Testis (tissue), 2 donors: ENCODE measurements at regions not wholly inside any gene's neighbourhood (a gene's known extent, or its start where the extent isn't known, plus 50 kb on each side); places are given as distances from the start of the nearest gene placed in this dataset.

Source experiments
- DNase-seq: peaks from one replicate; pipeline ENCODE4 v3.0.0-alpha.2; 2019
- H3K27ac ChIP-seq, 2 donors: fragments of 200-600 bp; sonication (generic); one replicate each; pipeline ENCODE4 v1.5.1; 2019
- H3K27me3 ChIP-seq: fragments of 200-600 bp; sonication (generic); one replicate; pipeline ENCODE4 v1.5.1; 2019
- H3K36me3 ChIP-seq: fragments of 200-600 bp; sonication (generic); one replicate; pipeline ENCODE4 v1.5.1; 2017; ENCODE audit warnings: low read depth; ENCODE audit errors: missing control alignments
- H3K4me1 ChIP-seq: fragments of 200-600 bp; sonication (generic); one replicate; pipeline ENCODE4 v1.5.1; 2019
- H3K4me3 ChIP-seq, 2 donors: fragments of 200-600 bp; sonication (generic); one replicate each; pipeline ENCODE4 v1.5.1; 2017 to 2019
- H3K9me3 ChIP-seq: fragments of 200-600 bp; sonication (generic); one replicate; pipeline ENCODE4 v1.5.1; 2017
- CTCF ChIP-seq, 3 experiments: fragments of 450-650 bp in 2 of 3; fragments of 200-600 bp in 1 of 3; sonication (generic) in 1 of 3; IDR thresholded peaks; one replicate each; pipeline ENCODE4 v1.5.1; 2016 to 2019; ENCODE audit warnings: antibody characterized with exemption in 3 of 3, mild to moderate bottlenecking in 2 of 3, moderate library complexity in 1 of 3
- POLR2A ChIP-seq: fragments of 450-650 bp; IDR thresholded peaks from one replicate; pipeline ENCODE4 v1.6.1; 2017; ENCODE audit warnings: antibody characterized with exemption, mild to moderate bottlenecking, moderate library complexity
- WGBS, 2 donors: methylation state at CpG; one replicate each; pipeline ENCODE4 v1.1.5; 2018; 5-methylcytosine and 5-hydroxymethylcytosine counted together
- intact Hi-C: fragments of 100-400 bp; cut with DNase I; formaldehyde crosslinking; loops from one replicate; pipeline ENCODE4 v1.15.1; 2023; ENCODE audit warnings: low total_unique reads

- Histone ChIP-seq H3K4me1 (no peaks in the 10 kb centered on the region), H3K27ac (no peak overlapping the region), H3K4me3 (no peak overlapping the region), H3K36me3 (no peaks in the 10 kb centered on the region), H3K9me3 (no peaks in the 10 kb centered on the region), H3K27me3 (no peaks in the 10 kb centered on the region)
- intact Hi-C loops: no loop called here
- WGBS, 2 donors: 93 to 100% methylated on average over 1 of the region's 1 CpG
- TF ChIP-seq POLR2A (no peak), CTCF (IDR thresholded peaks at IDR 0.05) (no peak)
- no peak for DNase-seq
Measured at GRCh38 chr22:27197618-27198017, 540.2 kb downstream of the MIAT start.

- no peak overlapping the region for H3K4me3 ChIP-seq
- H3K4me1 ChIP-seq: no peaks in the 10 kb centered on the region
- DNase-seq: no peak
- H3K36me3 ChIP-seq: no peaks in the 10 kb centered on the region
- no peak overlapping the region for H3K27ac ChIP-seq
- H3K27me3 ChIP-seq: no peaks in the 10 kb centered on the region
- intact Hi-C loops: no loop called here
- TF ChIP-seq CTCF (IDR thresholded peaks at IDR 0.05): no peak
- no peak for TF ChIP-seq POLR2A
- no peaks in the 10 kb centered on the region for H3K9me3 ChIP-seq
Measured at GRCh38 chr22:27198518-27199035, 541.2 kb downstream of the MIAT start.

GRCh38 chr22:27199354-27199753 lies 542.0 kb downstream of the MIAT start:
- intact Hi-C loops: no loop called here
- DNase-seq: no peak
- H3K36me3 ChIP-seq: no peaks in the 10 kb centered on the region
- H3K27ac ChIP-seq: no peak overlapping the region
- H3K4me3 ChIP-seq: no peak overlapping the region
- H3K27me3 ChIP-seq: no peaks in the 10 kb centered on the region
- TF ChIP-seq CTCF (IDR thresholded peaks at IDR 0.05): no peak
- TF ChIP-seq POLR2A: no peak
- 68 to 83% methylated on average over 2 of the region's 2 CpGs for WGBS, 2 donors
- H3K4me1 ChIP-seq: no peaks in the 10 kb centered on the region
- H3K9me3 ChIP-seq: no peaks in the 10 kb centered on the region

GRCh38 chr22:27201276-27201675 lies 543.9 kb downstream of the MIAT start:
- H3K27me3 ChIP-seq: no peaks in the 10 kb centered on the region
- 84 to 93% methylated on average over 10 of the region's 10 CpGs for WGBS, 2 donors
- H3K9me3 ChIP-seq: no peaks in the 10 kb centered on the region
- no peak overlapping the region for H3K27ac ChIP-seq
- no peak overlapping the region for H3K4me3 ChIP-seq
- DNase-seq: no peak
- intact Hi-C loops: no loop called here
- no peaks in the 10 kb centered on the region for H3K36me3 ChIP-seq
- H3K4me1 ChIP-seq: no peaks in the 10 kb centered on the region
- TF ChIP-seq POLR2A: no peak
- TF ChIP-seq CTCF (IDR thresholded peaks at IDR 0.05): no peak

GRCh38 chr22:27201741-27202140 lies 544.4 kb downstream of the MIAT start:
- Histone ChIP-seq H3K4me1 (no peaks in the 10 kb centered on the region), H3K36me3 (no peaks in the 10 kb centered on the region), H3K27me3 (no peaks in the 10 kb centered on the region), H3K4me3 (no peak overlapping the region), H3K9me3 (no peaks in the 10 kb centered on the region), H3K27ac (no peak overlapping the region)
- intact Hi-C loops: no loop called here
- DNase-seq: no peak
- 93 to 94% methylated on average over 3 of the region's 3 CpGs for WGBS, 2 donors
- TF ChIP-seq POLR2A (no peak), CTCF (IDR thresholded peaks at IDR 0.05) (no peak)
